ENCODE measurements at regions not wholly inside any gene's neighbourhood (a gene's known extent, or its start where the extent isn't known, plus 50 kb on each side); places are given as distances from the start of the nearest gene placed in this dataset.

- TF ChIP-seq POLR2A (IDR thresholded peaks at IDR 0.05) (no peak), CTCF (IDR thresholded peaks at IDR 0.05) (no peak)
Measured at GRCh38 chr1:228961511-228961910, 226.2 kb downstream of the RHOU start.
